NB4 (cell line): ENCODE measurements at regions not wholly inside any gene's neighbourhood (a gene's known extent, or its start where the extent isn't known, plus 50 kb on each side); places are given as distances from the start of the nearest gene placed in this dataset.

ENCODE experiments used
- POLR2A ChIP-seq: IDR thresholded peaks from 2 replicates; pipeline ENCODE4 v1.6.1; 2011; ENCODE audit warnings: mild to moderate bottlenecking; ENCODE audit not compliant: insufficient read length; ENCODE audit errors: extremely low read depth
- TF ChIP-seq, protein P1 (sequence below): IDR thresholded peaks from one replicate; pipeline ENCODE4 v1.5.1; 2012; ENCODE audit warnings: low read depth, low read length

DNA sequence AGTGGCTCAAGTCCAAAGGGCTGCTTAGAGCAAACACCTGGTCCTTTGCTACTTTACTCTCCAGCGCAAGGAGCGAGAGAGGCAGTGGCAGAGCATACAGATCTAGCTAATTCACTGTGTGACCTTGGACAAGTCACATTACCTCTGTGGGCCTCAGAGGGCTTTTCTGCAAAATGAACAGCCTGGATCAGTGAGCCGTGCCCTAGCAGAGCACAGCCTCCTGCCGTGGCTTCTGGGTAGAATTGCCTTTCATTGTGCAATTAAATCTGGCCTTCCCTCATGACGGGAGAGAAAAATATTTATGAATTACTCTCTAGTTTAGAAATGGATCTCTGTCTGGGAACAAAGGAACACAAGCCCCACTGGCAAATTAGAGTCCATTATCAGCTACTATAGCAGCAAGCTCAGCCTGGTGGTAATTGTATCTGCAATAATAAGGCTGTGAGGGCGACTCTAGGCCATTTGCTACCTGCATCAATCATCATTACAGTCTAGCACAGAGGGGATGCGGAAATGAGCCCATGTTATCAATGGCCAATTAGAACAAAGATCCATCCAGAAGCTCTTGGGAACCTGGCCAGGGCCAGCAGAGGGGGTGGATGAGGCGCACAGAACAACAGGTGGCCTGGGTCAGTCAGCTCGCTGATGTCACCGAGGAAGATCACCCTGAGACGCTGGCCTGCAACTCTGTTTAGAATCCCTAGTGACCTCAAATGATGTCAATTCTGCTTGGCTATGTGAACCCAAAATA lies 114.2 kb upstream of the LY86 start:
- TF ChIP-seq POLR2A, result no peak
- TF ChIP-seq, protein P1, sequence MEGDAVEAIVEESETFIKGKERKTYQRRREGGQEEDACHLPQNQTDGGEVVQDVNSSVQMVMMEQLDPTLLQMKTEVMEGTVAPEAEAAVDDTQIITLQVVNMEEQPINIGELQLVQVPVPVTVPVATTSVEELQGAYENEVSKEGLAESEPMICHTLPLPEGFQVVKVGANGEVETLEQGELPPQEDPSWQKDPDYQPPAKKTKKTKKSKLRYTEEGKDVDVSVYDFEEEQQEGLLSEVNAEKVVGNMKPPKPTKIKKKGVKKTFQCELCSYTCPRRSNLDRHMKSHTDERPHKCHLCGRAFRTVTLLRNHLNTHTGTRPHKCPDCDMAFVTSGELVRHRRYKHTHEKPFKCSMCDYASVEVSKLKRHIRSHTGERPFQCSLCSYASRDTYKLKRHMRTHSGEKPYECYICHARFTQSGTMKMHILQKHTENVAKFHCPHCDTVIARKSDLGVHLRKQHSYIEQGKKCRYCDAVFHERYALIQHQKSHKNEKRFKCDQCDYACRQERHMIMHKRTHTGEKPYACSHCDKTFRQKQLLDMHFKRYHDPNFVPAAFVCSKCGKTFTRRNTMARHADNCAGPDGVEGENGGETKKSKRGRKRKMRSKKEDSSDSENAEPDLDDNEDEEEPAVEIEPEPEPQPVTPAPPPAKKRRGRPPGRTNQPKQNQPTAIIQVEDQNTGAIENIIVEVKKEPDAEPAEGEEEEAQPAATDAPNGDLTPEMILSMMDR, result no peak
